Stimulated activated memory B cell treated with anti-CD40 and anti-IgM and Interleukin-4, amounts not matched to agents 10 μg/mL and 1 μg/mL and 100 μg/mL, for 72 hours (primary cell): ENCODE measurements at regions not wholly inside any gene's neighbourhood (a gene's known extent, or its start where the extent isn't known, plus 50 kb on each side); places are given as distances from the start of the nearest gene placed in this dataset.
"Not testable (repeated sequence)": the region's sequence is repeated elsewhere in the genome, so short reads cannot be mapped to it uniquely, and the experiment has no call there.

Source experiments
- ATAC-seq: fragments of 150-1000 bp; cut with Tn5 transposase; 2 replicates; pipeline ENCODE4 v1.10.0; 2021
- H3K27ac Mint-ChIP-seq: one replicate; pipeline ENCODE4 v1.8.0; 2022; ENCODE audit warnings: mild to moderate bottlenecking, mixed read lengths
- H3K27me3 Mint-ChIP-seq: one replicate; pipeline ENCODE4 v1.8.0; 2022; ENCODE audit warnings: mixed read lengths
- H3K36me3 Mint-ChIP-seq: one replicate; pipeline ENCODE4 v1.8.0; 2022; ENCODE audit warnings: mixed read lengths
- H3K4me1 Mint-ChIP-seq: one replicate; pipeline ENCODE4 v1.8.0; 2022; ENCODE audit warnings: mixed read lengths
- H3K4me3 Mint-ChIP-seq: one replicate; pipeline ENCODE4 v1.8.0; 2022; ENCODE audit warnings: mild to moderate bottlenecking, moderate library complexity, mixed read lengths
- H3K9me3 Mint-ChIP-seq: one replicate; pipeline ENCODE4 v1.8.0; 2022; ENCODE audit warnings: mixed read lengths

GRCh38 chr3:95240395-95240794 lies 1177.5 kb downstream of the NSUN3 start:
- ATAC-seq = no peak
- Mint-ChIP-seq H3K36me3 (no peaks in the 10 kb centered on the region), H3K27ac (no peak overlapping the region), H3K9me3 (peaks cover 8% of the 10 kb centered on the region), H3K27me3 (no peaks in the 10 kb centered on the region), H3K4me3 (no peak overlapping the region), H3K4me1 (no peaks in the 10 kb centered on the region)

- not testable (repeated sequence) for H3K36me3 Mint-ChIP-seq, ATAC-seq, H3K27ac Mint-ChIP-seq, H3K4me3 Mint-ChIP-seq, H3K27me3 Mint-ChIP-seq, H3K4me1 Mint-ChIP-seq
- H3K9me3 Mint-ChIP-seq = peaks cover 12% of the 10 kb centered on the region
Measured at GRCh38 chr3:95241256-95241655, 1178.4 kb downstream of the NSUN3 start.

GRCh38 chr3:95246413-95246812 lies 1183.6 kb downstream of the NSUN3 start:
- Mint-ChIP-seq H3K4me3 (no peak overlapping the region), H3K27ac (no peak overlapping the region), H3K27me3 (no peaks in the 10 kb centered on the region), H3K9me3 (peaks cover 4% of the 10 kb centered on the region), H3K36me3 (no peaks in the 10 kb centered on the region), H3K4me1 (no peaks in the 10 kb centered on the region)
- ATAC-seq = no peak

DNA sequence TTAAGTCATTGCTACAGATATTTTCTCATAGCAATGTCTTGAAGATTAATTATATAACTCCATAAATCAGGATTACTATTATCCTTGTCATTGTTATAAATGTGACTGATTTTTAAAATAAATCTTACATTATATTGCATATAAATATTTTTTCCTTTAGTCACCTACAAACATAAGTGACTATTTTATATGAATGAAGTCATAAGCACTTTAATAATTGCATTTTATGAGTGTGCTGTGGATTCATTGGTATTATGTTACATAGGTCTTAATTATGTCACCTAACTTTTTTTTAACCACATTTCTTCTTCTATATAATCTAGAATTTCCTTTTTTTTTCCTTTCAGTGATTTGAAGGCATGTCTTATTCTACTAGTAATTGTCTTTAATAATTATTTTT lies 1191.2 kb downstream of the NSUN3 start:
- ATAC-seq = no peak
- Mint-ChIP-seq H3K27ac (no peak overlapping the region), H3K4me3 (no peak overlapping the region), H3K9me3 (peaks cover 9% of the 10 kb centered on the region), H3K4me1 (no peaks in the 10 kb centered on the region), H3K27me3 (no peaks in the 10 kb centered on the region), H3K36me3 (no peaks in the 10 kb centered on the region)

- Mint-ChIP-seq H3K4me3 (no peak overlapping the region), H3K4me1 (no peaks in the 10 kb centered on the region), H3K36me3 (no peaks in the 10 kb centered on the region), H3K27ac (no peak overlapping the region), H3K27me3 (no peaks in the 10 kb centered on the region), H3K9me3 (peaks cover 9% of the 10 kb centered on the region)
- no peak for ATAC-seq
Measured at GRCh38 chr3:95254758-95255157, 1191.9 kb downstream of the NSUN3 start.

GRCh38 chr3:95265129-95265528 lies 1202.3 kb downstream of the NSUN3 start:
- no peak for ATAC-seq
- Mint-ChIP-seq H3K4me3 (no peak overlapping the region), H3K4me1 (no peaks in the 10 kb centered on the region), H3K27ac (no peak overlapping the region), H3K36me3 (no peaks in the 10 kb centered on the region), H3K27me3 (no peaks in the 10 kb centered on the region), H3K9me3 (peaks cover 3% of the 10 kb centered on the region)

- Mint-ChIP-seq H3K36me3 (no peaks in the 10 kb centered on the region), H3K9me3 (no peaks in the 10 kb centered on the region), H3K4me1 (no peaks in the 10 kb centered on the region), H3K4me3 (no peak overlapping the region), H3K27me3 (no peaks in the 10 kb centered on the region), H3K27ac (no peak overlapping the region)
- ATAC-seq = no peak
Measured at GRCh38 chr3:95271395-95271794, 1208.5 kb downstream of the NSUN3 start.

DNA sequence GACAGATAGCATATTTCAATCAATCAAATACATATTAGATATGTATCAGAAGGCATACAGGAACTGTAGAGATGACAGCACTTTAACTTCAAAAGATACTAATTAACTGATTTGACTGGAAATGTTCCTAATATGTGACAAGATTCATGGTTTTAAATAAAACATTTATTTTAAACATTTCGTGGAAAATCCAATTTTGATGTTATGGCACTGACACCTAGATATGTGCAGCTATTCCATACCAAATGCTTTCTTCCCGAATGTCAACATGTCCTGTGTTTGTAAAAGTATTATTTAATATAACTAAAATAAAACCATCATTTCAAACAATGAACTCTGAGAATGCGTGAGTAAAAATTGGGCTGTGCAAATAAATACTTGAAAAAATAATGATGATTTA lies 1209.3 kb downstream of the NSUN3 start:
- ATAC-seq = no peak
- Mint-ChIP-seq H3K27me3 (no peaks in the 10 kb centered on the region), H3K36me3 (no peaks in the 10 kb centered on the region), H3K9me3 (no peaks in the 10 kb centered on the region), H3K4me3 (no peak overlapping the region), H3K4me1 (no peaks in the 10 kb centered on the region), H3K27ac (no peak overlapping the region)

GRCh38 chr3:95272781-95273180 lies 1209.9 kb downstream of the NSUN3 start:
- H3K9me3 Mint-ChIP-seq = no peaks in the 10 kb centered on the region
- H3K4me3 Mint-ChIP-seq = no peak overlapping the region
- no peaks in the 10 kb centered on the region for H3K27me3 Mint-ChIP-seq
- no peak overlapping the region for H3K27ac Mint-ChIP-seq
- ATAC-seq = no peak
- no peaks in the 10 kb centered on the region for H3K4me1 Mint-ChIP-seq
- H3K36me3 Mint-ChIP-seq = no peaks in the 10 kb centered on the region

- no peaks in the 10 kb centered on the region for H3K9me3 Mint-ChIP-seq
- no peaks in the 10 kb centered on the region for H3K4me1 Mint-ChIP-seq
- H3K4me3 Mint-ChIP-seq = no peak overlapping the region
- H3K27ac Mint-ChIP-seq = no peak overlapping the region
- H3K36me3 Mint-ChIP-seq = no peaks in the 10 kb centered on the region
- no peaks in the 10 kb centered on the region for H3K27me3 Mint-ChIP-seq
- ATAC-seq = no peak
Measured at GRCh38 chr3:95277613-95278012, 1214.8 kb downstream of the NSUN3 start.

DNA sequence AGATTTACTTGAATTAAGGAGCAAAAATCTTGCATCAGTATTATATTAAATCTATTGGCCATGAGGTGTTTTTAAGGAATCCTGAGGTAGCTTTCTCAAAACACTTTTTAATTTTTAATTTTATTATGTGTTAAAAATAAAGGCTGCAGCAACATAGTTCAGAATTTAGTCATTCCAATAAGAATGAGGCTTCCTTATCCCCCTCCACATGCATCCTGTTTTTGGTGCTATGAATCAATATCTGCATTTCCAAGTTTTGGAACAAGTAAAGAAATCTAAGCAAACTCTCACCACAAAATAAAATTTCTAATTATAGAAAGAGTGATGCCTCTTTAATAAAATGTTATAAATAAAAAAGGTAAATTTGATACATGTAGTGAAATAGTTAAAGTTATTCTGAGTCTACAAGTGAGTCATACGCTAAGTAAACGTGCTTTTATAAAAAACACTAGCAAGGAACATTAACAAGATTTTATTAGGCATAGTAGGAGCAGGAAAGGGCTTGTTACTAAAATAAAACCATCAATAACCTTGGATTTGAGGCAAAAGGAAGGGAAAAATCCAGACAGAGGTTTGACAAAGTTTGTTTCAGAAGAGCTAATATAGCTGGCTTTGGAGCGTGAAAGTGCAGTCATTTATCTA lies 1218.0 kb downstream of the NSUN3 start:
- Mint-ChIP-seq H3K27me3 (no peaks in the 10 kb centered on the region), H3K36me3 (no peaks in the 10 kb centered on the region), H3K4me1 (no peaks in the 10 kb centered on the region), H3K9me3 (no peaks in the 10 kb centered on the region), H3K4me3 (no peak overlapping the region), H3K27ac (no peak overlapping the region)
- no peak for ATAC-seq

DNA sequence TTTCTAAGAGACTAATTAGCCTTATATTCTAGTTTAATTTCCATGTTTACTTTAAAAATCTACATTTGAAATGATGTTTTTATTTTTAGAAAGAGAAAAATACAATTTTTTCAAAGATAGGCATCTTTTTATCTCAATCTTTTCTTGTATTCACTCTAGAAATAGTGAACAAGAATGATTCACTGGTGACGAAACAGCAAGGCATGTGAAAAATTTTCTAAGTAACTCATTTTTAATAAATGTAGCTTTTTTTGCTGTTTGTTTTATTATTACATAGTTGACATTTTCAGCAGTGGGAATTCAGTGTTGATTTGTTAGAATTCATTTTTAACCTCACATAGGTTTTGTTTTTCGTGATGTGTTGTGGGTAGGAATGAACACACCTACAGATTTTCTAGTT lies 1226.4 kb downstream of the NSUN3 start:
- ATAC-seq = no peak
- H3K36me3 Mint-ChIP-seq = no peaks in the 10 kb centered on the region
- H3K27me3 Mint-ChIP-seq = no peaks in the 10 kb centered on the region
- no peak overlapping the region for H3K4me3 Mint-ChIP-seq
- H3K9me3 Mint-ChIP-seq = peaks cover 11% of the 10 kb centered on the region
- no peaks in the 10 kb centered on the region for H3K4me1 Mint-ChIP-seq
- H3K27ac Mint-ChIP-seq = no peak overlapping the region

GRCh38 chr3:95297581-95297980 lies 1234.7 kb downstream of the NSUN3 start:
- H3K9me3 Mint-ChIP-seq = peaks cover 7% of the 10 kb centered on the region
- no peaks in the 10 kb centered on the region for H3K36me3 Mint-ChIP-seq
- no peak for ATAC-seq
- no peak overlapping the region for H3K4me3 Mint-ChIP-seq
- H3K27ac Mint-ChIP-seq = no peak overlapping the region
- no peaks in the 10 kb centered on the region for H3K4me1 Mint-ChIP-seq
- no peaks in the 10 kb centered on the region for H3K27me3 Mint-ChIP-seq

DNA sequence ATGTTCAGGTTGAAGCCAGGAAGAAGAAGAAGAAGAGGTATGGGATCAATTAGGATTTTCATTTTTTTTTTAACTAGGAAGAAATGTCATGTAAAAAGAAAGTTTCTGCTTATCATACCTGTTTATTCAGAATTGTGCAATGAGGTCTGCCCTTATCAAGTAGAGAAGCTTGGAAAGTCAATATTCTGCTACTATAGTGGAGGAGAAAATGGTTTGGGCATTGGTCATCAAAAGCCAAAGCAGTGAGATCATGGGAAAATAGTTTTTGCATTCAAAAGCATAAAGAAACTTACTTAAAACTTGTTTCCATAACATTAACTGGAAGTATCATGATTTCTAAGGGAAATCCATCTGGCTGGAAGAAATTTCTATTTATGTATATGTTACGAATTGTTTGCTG lies 1239.2 kb downstream of the NSUN3 start:
- no peaks in the 10 kb centered on the region for H3K36me3 Mint-ChIP-seq
- H3K4me3 Mint-ChIP-seq = no peak overlapping the region
- no peaks in the 10 kb centered on the region for H3K4me1 Mint-ChIP-seq
- no peak overlapping the region for H3K27ac Mint-ChIP-seq
- peaks cover 3% of the 10 kb centered on the region for H3K9me3 Mint-ChIP-seq
- no peak for ATAC-seq
- H3K27me3 Mint-ChIP-seq = no peaks in the 10 kb centered on the region

- no peak for ATAC-seq
- peaks cover 6% of the 10 kb centered on the region for H3K9me3 Mint-ChIP-seq
- no peaks in the 10 kb centered on the region for H3K27me3 Mint-ChIP-seq
- H3K4me3 Mint-ChIP-seq = no peak overlapping the region
- H3K27ac Mint-ChIP-seq = no peak overlapping the region
- H3K36me3 Mint-ChIP-seq = no peaks in the 10 kb centered on the region
- H3K4me1 Mint-ChIP-seq = no peaks in the 10 kb centered on the region
Measured at GRCh38 chr3:95310560-95310959, 1247.7 kb downstream of the NSUN3 start.

DNA sequence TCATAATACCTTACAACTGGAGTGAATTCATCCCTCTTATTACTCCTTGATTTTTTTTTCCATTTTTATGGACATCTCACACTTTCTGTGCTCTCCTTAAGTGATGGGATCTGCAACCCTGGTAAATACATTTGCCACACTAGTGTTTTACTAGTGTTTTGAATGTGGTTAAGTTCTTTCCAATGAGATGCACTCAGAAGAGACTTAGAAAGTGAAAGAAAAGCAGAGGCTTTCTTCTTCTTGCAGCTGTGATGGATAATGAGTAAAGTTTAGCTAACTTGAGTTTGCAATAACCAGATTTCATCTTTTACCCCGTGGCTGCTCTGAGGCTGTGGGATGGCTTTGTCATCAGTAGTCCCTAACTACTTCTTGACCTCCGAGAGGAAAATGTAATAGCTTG lies 1248.4 kb downstream of the NSUN3 start:
- H3K4me3 Mint-ChIP-seq = no peak overlapping the region
- ATAC-seq = no peak
- H3K27me3 Mint-ChIP-seq = no peaks in the 10 kb centered on the region
- H3K36me3 Mint-ChIP-seq = no peaks in the 10 kb centered on the region
- H3K27ac Mint-ChIP-seq = no peak overlapping the region
- H3K4me1 Mint-ChIP-seq = no peaks in the 10 kb centered on the region
- H3K9me3 Mint-ChIP-seq = peaks cover 6% of the 10 kb centered on the region

- no peak overlapping the region for H3K27ac Mint-ChIP-seq
- no peak for ATAC-seq
- H3K27me3 Mint-ChIP-seq = no peaks in the 10 kb centered on the region
- no peak overlapping the region for H3K4me3 Mint-ChIP-seq
- H3K4me1 Mint-ChIP-seq = no peaks in the 10 kb centered on the region
- H3K9me3 Mint-ChIP-seq = peaks cover 9% of the 10 kb centered on the region
- no peaks in the 10 kb centered on the region for H3K36me3 Mint-ChIP-seq
Measured at GRCh38 chr3:95312650-95313049, 1249.8 kb downstream of the NSUN3 start.
